K562 (cell line): ENCODE measurements at regions not wholly inside any gene's neighbourhood (a gene's known extent, or its start where the extent isn't known, plus 50 kb on each side); places are given as distances from the start of the nearest gene placed in this dataset.

ENCODE experiments used
- AFF4 ChIP-seq: sonication (generic); formaldehyde crosslinking; IDR thresholded peaks from 2 replicates; pipeline ENCODE4 v1.8.0; 2023; ENCODE audit warnings: mild to moderate bottlenecking, missing genetic modification reagents
- CBFA2T2 ChIP-seq: fragments of 450-650 bp; conservative IDR thresholded peaks from 2 replicates; pipeline ENCODE4 v1.6.1; 2017; ENCODE audit warnings: mild to moderate bottlenecking
- CLOCK ChIP-seq: fragments of 250-450 bp; sonication (Bioruptor Pico); IDR thresholded peaks from 2 replicates; pipeline ENCODE4 v1.4.0; 2020; ENCODE audit warnings: mild to moderate bottlenecking, moderate library complexity, borderline replicate concordance
- KDM4B ChIP-seq, 2 experiments: fragments of 450-650 bp in 1 of 2; sonication (generic) in 1 of 2; IDR thresholded peaks; 2 replicates each; pipeline ENCODE4 v1.6.1; 2016 to 2017; ENCODE audit warnings: borderline replicate concordance in 2 of 2, antibody characterized with exemption in 1 of 2, low read depth in 1 of 2, mild to moderate bottlenecking in 1 of 2
- XRCC5 ChIP-seq: fragments of 200-400 bp; formaldehyde crosslinking; IDR thresholded peaks from 2 replicates; pipeline ENCODE4 v1.6.1; 2017; ENCODE audit warnings: low read depth, mild to moderate bottlenecking, low read length
- ZBTB8A ChIP-seq: fragments of 450-650 bp; IDR thresholded peaks from 2 replicates; pipeline ENCODE4 v1.6.1; 2018; ENCODE audit warnings: mild to moderate bottlenecking, moderate library complexity; ENCODE audit not compliant: partially characterized antibody
- TF ChIP-seq, protein P1 (sequence below): fragments of 250-450 bp; sonication (Bioruptor Pico); IDR thresholded peaks from 2 replicates; pipeline ENCODE4 v1.4.0; 2020
- TF ChIP-seq, protein P2 (sequence below): sonication (generic); formaldehyde crosslinking; IDR thresholded peaks from 2 replicates; pipeline ENCODE4 v1.8.0; 2022; ENCODE audit warnings: mild to moderate bottlenecking, missing genetic modification reagents

DNA sequence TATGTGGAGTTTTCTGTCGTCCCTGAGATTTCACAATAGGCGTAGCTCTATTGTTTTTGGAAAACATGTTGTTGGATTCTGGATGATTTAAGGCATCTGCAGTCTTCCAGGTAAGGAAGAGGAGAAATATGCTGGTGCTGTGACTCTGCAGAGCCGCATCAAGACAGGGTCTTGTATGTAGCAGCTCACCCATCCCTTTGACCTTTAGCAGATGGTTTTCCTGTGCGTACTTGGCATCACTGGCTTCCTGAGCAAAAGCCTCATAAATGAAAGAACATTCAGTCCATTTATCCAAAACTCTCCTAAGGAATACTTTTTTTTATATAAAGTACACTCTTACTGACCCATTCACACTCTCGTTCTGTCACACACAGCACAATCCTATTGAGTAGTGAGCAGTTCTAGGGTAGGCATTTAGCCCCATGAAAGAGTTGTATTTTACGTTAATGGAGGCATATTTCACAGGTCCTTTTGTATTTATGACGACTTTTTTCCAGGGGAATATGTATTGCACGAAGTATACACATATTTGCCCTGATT lies 443.9 kb downstream of the STK39 start (continued):
- TF ChIP-seq, protein P1, sequence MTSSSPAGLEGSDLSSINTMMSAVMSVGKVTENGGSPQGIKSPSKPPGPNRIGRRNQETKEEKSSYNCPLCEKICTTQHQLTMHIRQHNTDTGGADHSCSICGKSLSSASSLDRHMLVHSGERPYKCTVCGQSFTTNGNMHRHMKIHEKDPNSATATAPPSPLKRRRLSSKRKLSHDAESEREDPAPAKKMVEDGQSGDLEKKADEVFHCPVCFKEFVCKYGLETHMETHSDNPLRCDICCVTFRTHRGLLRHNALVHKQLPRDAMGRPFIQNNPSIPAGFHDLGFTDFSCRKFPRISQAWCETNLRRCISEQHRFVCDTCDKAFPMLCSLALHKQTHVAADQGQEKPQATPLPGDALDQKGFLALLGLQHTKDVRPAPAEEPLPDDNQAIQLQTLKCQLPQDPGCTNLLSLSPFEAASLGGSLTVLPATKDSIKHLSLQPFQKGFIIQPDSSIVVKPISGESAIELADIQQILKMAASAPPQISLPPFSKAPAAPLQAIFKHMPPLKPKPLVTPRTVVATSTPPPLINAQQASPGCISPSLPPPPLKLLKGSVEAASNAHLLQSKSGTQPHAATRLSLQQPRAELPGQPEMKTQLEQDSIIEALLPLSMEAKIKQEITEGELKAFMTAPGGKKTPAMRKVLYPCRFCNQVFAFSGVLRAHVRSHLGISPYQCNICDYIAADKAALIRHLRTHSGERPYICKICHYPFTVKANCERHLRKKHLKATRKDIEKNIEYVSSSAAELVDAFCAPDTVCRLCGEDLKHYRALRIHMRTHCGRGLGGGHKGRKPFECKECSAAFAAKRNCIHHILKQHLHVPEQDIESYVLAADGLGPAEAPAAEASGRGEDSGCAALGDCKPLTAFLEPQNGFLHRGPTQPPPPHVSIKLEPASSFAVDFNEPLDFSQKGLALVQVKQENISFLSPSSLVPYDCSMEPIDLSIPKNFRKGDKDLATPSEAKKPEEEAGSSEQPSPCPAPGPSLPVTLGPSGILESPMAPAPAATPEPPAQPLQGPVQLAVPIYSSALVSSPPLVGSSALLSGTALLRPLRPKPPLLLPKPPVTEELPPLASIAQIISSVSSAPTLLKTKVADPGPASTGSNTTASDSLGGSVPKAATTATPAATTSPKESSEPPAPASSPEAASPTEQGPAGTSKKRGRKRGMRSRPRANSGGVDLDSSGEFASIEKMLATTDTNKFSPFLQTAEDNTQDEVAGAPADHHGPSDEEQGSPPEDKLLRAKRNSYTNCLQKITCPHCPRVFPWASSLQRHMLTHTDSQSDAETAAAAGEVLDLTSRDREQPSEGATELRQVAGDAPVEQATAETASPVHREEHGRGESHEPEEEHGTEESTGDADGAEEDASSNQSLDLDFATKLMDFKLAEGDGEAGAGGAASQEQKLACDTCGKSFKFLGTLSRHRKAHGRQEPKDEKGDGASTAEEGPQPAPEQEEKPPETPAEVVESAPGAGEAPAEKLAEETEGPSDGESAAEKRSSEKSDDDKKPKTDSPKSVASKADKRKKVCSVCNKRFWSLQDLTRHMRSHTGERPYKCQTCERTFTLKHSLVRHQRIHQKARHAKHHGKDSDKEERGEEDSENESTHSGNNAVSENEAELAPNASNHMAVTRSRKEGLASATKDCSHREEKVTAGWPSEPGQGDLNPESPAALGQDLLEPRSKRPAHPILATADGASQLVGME, result no peak
- TF ChIP-seq AFF4 (CRISPR knock-in tag), result no peak
- no peak for TF ChIP-seq ZBTB8A
- TF ChIP-seq, protein P2, sequence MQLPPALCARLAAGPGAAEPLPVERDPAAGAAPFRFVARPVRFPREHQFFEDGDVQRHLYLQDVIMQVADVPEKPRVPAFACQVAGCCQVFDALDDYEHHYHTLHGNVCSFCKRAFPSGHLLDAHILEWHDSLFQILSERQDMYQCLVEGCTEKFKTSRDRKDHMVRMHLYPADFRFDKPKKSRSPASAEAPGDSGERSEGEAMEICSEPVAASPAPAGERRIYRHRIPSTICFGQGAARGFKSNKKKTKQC, result no peak
- no peak for TF ChIP-seq CLOCK (CRISPR knock-in tag)
- TF ChIP-seq XRCC5, result no peak
- TF ChIP-seq CBFA2T2, result no peak
- no peak for TF ChIP-seq KDM4B (IDR thresholded peaks at IDR 0.05; ENCODE audit: borderline replicate concordance in 2 of 2, low read depth in 1 of 2)
